Left ventricle myocardium inferior (tissue), 1 donor: ENCODE measurements at regions not wholly inside any gene's neighbourhood (a gene's known extent, or its start where the extent isn't known, plus 50 kb on each side); places are given as distances from the start of the nearest gene placed in this dataset.

Experiments used
- DNase-seq: peaks from one replicate; pipeline ENCODE4 v3.0.0-alpha.2; 2020
- H3K27ac ChIP-seq: fragments of 200-600 bp; replicated peaks from 2 replicates; pipeline ENCODE4 v1.8.0; 2021
- H3K27me3 ChIP-seq: fragments of 200-600 bp; 2 replicates; pipeline ENCODE4 v1.8.0; 2021; ENCODE audit warnings: low read depth
- H3K36me3 ChIP-seq: fragments of 200-600 bp; 2 replicates; pipeline ENCODE4 v1.8.0; 2021
- H3K4me1 ChIP-seq: fragments of 200-600 bp; 2 replicates; pipeline ENCODE4 v1.8.0; 2021
- H3K4me3 ChIP-seq: fragments of 200-600 bp; 2 replicates; pipeline ENCODE4 v1.8.0; 2021; ENCODE audit warnings: mild to moderate bottlenecking, moderate library complexity
- H3K9me3 ChIP-seq: fragments of 200-600 bp; replicated peaks from 2 replicates; pipeline ENCODE4 v1.8.0; 2021
- intact Hi-C: fragments of 100-400 bp; cut with micrococcal nuclease; formaldehyde crosslinking; loops from one replicate; pipeline ENCODE4 v1.11.0; 2022
- TF ChIP-seq, protein P1 (sequence below): fragments of 200-600 bp; IDR thresholded peaks from 2 replicates; pipeline ENCODE4 v1.8.0; 2021; ENCODE audit warnings: antibody characterized with exemption, mild to moderate bottlenecking, borderline replicate concordance
- donor health status: DM: no; HTN: yes; CAD: no; lungs with severe emphysema.

DNA sequence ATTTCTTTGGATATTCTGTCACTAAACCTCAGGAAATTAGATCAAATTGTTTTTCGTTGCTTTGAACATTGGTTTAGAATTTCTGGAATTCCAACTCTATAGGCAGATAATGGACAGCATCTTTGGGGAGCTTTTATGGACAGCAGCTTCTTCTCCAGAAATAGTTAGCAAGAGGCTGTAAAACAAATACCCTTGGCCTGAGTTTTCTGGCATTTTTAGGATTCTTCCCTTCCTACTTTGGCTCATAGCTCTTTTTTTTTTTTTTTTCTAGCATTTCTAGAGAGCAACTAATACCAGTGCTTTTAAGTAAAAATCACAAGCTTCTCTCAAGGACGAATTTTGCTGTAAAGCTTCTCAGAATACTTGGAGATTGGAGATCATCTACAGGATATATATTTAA, 169.8 kb upstream of the SPRY2 start:
- peaks cover 15% of the 10 kb centered on the region for H3K9me3 ChIP-seq
- no peaks in the 10 kb centered on the region for H3K4me1 ChIP-seq
- TF ChIP-seq, protein P1, sequence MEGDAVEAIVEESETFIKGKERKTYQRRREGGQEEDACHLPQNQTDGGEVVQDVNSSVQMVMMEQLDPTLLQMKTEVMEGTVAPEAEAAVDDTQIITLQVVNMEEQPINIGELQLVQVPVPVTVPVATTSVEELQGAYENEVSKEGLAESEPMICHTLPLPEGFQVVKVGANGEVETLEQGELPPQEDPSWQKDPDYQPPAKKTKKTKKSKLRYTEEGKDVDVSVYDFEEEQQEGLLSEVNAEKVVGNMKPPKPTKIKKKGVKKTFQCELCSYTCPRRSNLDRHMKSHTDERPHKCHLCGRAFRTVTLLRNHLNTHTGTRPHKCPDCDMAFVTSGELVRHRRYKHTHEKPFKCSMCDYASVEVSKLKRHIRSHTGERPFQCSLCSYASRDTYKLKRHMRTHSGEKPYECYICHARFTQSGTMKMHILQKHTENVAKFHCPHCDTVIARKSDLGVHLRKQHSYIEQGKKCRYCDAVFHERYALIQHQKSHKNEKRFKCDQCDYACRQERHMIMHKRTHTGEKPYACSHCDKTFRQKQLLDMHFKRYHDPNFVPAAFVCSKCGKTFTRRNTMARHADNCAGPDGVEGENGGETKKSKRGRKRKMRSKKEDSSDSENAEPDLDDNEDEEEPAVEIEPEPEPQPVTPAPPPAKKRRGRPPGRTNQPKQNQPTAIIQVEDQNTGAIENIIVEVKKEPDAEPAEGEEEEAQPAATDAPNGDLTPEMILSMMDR: no peak
- intact Hi-C loops: no loop called here
- DNase-seq: no peak
- no peaks in the 10 kb centered on the region for H3K27me3 ChIP-seq
- H3K27ac ChIP-seq: no peak overlapping the region
- no peak overlapping the region for H3K4me3 ChIP-seq
- H3K36me3 ChIP-seq: no peaks in the 10 kb centered on the region

DNA sequence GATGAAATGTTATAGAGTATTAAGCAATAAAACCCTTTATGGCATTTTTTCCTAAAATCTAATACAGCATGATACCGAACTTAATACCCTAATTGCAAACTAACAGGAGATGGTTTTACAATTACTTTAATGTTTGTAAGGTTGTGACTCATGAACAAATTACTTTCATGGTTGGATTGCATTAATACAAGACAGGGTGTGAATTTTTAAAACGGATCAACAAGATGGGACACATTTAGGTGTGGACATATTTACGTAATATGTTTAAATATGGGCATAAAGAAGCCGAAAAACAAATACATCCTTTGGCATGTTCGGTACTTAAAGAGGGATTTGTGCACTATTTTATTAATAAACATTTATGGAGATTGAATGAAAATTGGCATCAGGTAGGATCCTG, 168.3 kb upstream of the SPRY2 start:
- no peaks in the 10 kb centered on the region for H3K27me3 ChIP-seq
- intact Hi-C loops: no loop called here
- H3K4me3 ChIP-seq: no peak overlapping the region
- DNase-seq: no peak
- no peaks in the 10 kb centered on the region for H3K36me3 ChIP-seq
- H3K9me3 ChIP-seq: peaks cover 22% of the 10 kb centered on the region
- TF ChIP-seq, protein P1: no peak
- no peaks in the 10 kb centered on the region for H3K4me1 ChIP-seq
- no peak overlapping the region for H3K27ac ChIP-seq

DNA sequence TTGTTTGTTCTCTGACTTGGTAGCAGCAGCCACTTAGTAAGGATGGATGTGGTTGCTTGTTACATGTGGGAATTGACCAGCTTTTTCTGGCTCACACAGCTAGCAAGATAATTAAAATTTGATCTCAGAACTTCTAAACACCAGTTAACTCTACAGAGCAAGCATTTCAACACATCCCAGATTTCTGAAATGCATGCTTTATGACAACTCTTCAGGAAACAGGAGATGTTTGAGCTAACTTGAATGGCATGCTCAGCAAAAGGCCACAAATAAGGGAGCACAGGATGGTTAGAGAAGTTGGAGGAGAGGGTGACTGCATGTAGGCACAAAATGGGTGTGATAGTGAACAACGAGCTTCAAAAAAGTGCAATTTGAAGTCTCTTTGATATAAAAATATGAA, 167.1 kb upstream of the SPRY2 start:
- Histone ChIP-seq H3K4me1 (no peaks in the 10 kb centered on the region), H3K4me3 (no peak overlapping the region), H3K36me3 (no peaks in the 10 kb centered on the region), H3K27me3 (no peaks in the 10 kb centered on the region), H3K27ac (no peak overlapping the region), H3K9me3 (peaks cover 22% of the 10 kb centered on the region)
- DNase-seq: no peak
- TF ChIP-seq, protein P1: no peak
- intact Hi-C loops: no loop called here

DNA sequence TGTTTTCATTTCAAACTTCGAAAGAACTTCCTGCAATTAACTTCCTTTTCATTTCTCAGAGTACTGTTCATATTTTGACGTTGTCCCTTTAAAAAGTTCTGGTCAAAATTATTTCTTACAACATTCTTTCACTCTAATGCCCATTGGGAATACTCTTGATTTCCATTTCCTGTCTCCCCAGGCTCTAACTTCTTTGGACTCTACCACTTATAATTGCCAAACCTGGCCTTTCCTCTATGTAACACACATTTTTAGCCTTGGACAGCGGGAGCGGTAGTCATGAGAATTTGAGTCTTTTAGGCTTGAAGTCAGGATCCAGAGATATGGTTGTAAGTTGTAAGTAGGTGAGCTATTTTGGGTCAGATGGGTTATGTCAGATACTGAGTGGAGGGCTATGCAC, 163.5 kb upstream of the SPRY2 start:
- no peak overlapping the region for H3K4me3 ChIP-seq
- peak overlapping the region; percentile 69 for H3K27ac ChIP-seq
- DNase-seq: no peak
- peaks cover 22% of the 10 kb centered on the region for H3K9me3 ChIP-seq
- no peaks in the 10 kb centered on the region for H3K36me3 ChIP-seq
- TF ChIP-seq, protein P1: no peak
- intact Hi-C loops: no loop called here
- no peaks in the 10 kb centered on the region for H3K27me3 ChIP-seq
- peaks cover 9% of the 10 kb centered on the region for H3K4me1 ChIP-seq

DNA sequence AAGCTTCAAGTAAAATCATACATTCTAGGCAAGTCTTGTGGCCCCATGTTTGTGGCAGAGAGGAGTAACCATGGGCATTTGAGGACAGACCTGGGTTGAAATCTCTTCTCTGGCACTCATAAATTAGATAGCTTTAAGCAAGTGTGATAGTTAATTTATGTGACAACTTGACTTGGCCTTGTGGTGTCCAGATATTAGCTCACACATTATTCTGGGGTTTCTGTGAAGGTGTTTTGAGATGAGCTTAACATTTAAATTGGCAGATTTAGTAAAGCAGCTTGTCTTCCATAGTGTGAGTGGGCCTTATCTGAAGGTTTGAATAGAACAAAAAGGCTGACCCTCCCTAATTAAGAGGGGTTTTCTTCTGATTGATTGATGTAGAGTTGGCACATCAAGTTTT, 161.4 kb upstream of the SPRY2 start:
- intact Hi-C loops: no loop called here
- Histone ChIP-seq H3K9me3 (peaks cover 22% of the 10 kb centered on the region), H3K4me3 (no peak overlapping the region), H3K4me1 (peaks cover 9% of the 10 kb centered on the region), H3K27me3 (no peaks in the 10 kb centered on the region), H3K27ac (no peak overlapping the region), H3K36me3 (no peaks in the 10 kb centered on the region)
- no peak for DNase-seq
- TF ChIP-seq, protein P1: no peak

DNA sequence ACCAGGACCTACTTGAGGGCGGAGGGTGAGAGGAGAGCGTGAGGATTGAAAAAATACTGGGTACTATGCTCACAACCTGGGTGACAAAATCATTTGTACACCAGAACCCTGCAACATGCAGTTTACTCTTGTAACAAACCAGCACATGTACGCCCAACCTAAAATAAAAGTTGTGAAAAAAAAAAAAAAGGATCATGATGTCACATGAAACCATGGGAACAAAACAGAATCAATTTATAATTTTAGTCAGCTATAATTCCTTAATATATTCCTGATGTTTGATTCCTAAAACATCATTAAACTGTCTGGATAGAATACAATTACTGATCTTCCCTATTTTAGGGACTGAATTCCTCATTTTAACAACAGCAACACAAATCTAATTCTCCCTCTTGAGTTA, 160.6 kb upstream of the SPRY2 start:
- H3K36me3 ChIP-seq: no peaks in the 10 kb centered on the region
- TF ChIP-seq, protein P1: no peak
- no peak overlapping the region for H3K27ac ChIP-seq
- H3K4me3 ChIP-seq: no peak overlapping the region
- H3K4me1 ChIP-seq: peaks cover 9% of the 10 kb centered on the region
- intact Hi-C loops: no loop called here
- H3K9me3 ChIP-seq: peaks cover 22% of the 10 kb centered on the region
- DNase-seq: no peak
- no peaks in the 10 kb centered on the region for H3K27me3 ChIP-seq
